ENCODE measurements at regions not wholly inside any gene's neighbourhood (a gene's known extent, or its start where the extent isn't known, plus 50 kb on each side); places are given as distances from the start of the nearest gene placed in this dataset.

DNA sequence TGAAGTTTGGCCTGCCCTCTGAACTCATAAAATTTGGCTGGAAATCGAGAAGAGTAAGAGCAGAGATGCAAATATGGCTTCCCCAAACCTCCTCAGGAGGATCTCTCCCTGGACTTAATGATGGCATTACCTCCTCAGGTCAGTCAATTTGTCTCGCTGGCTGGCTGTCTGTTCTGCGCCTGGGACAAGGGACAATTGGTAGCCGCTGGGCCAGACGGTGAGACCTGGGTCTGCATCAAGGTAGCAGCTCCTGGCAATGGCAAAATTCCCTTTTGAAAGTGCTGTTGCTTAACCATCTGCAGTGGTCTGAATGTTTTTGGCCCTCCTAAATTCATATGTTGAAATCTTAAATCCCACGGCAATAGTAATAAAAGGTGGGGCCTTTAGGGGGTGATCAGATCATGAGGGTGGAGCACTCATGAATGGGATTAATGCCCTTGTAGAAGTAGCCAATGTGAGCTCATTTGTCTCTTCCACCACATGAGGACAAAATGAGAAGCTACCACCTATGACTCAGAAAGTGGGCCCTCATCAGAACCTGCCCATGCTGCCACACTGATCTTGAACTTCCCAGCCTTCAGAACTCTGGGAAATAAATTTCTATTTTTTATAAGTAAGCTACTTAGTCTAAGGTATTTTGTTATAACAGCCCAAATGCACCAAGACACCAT is 439.3 kb upstream of the KLF4 start:
- DNase-seq (ENCODE audit: insufficient read length, low spot score) = no peak
- no peak for FAIRE-seq

DNA sequence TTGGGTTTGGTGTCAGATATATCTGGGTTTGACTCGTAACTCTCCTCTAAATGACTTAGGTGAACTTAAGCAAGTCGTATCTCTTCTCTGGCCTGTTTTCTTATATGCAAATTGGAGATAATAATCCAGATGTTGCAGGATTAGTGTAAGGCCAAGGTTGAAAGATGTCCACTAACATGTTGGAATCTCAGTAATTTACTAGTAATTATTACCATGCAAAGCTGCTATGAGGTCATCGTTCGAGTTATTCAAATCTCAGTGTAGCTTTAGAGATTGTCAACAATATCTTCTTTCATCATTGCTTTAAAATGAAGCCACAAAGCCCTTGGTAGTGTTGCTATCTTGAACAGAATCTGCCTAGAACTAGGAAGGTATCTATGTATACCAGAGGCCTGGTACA is 437.7 kb upstream of the KLF4 start:
- FAIRE-seq (no peak), DNase-seq (ENCODE audit: insufficient read length, low spot score) (no peak)

DNA sequence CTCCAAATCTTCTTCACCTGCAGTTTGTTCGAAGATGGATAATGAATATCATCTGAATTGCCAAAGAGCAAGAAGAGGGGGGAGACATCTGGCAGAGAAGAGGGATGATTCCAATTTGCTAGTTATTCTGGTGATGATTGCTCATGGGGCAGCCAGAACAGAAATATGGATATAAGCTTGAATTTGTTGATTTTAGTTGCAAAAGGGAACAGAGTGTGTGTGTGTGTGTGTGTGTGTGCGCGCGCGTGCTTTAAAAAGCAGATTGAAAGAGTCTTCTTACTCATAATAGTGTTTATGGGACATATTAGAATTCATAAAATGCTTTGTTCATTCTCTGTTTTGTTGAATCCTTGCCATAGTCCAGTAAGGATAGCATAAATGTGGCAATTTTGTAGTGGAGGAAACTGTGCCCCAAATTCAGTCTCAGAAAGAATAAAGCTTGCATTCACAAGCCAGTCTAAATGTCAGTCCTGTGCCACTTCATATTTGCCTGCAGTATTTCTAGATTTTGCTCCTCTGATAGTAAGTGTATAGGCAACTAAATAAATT is 436.3 kb upstream of the KLF4 start:
- no peak for DNase-seq (ENCODE audit: insufficient read length, low spot score)
- no peak for FAIRE-seq

DNA sequence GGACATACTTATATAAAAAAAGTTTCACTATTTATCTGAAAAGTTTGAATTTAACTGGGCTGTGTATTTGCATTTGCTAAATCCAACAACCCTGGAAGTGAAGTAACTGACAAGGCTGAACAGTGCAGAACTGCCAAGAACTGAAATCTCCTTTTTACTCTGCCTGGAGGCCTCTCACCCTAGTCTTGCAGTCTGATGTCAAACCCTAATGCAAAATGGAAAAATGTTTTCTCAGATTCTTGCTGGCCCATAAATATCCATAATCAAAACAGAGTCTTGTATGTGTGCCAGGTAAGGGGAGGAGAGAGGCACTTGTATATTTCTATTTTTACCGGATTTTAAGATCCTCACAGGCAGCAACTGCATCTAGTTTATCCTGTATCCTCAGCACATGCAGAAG is 432.7 kb upstream of the KLF4 start:
- no peak for FAIRE-seq
- DNase-seq (ENCODE audit: insufficient read length, low spot score) = no peak

DNA sequence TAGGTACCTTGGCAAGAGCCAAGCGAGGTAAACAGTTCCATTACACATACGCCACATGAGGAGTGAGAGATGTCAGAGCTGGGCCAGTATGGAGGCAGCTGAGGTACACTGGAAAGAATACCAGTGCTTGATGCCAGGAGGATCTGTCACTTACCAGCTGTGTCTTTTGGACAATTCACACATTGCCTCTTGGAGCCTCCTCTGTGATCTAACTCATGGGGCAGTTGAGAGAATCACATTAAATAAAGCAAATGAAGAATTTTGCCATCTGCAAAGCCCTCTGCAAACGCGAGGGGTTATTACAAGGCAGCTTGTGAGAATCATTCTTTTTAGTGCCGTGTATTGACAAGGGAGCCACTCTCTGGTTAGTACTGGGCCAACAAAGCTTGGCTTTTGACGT is 429.7 kb upstream of the KLF4 start:
- DNase-seq (ENCODE audit: insufficient read length, low spot score) = no peak
- no peak for FAIRE-seq

DNA sequence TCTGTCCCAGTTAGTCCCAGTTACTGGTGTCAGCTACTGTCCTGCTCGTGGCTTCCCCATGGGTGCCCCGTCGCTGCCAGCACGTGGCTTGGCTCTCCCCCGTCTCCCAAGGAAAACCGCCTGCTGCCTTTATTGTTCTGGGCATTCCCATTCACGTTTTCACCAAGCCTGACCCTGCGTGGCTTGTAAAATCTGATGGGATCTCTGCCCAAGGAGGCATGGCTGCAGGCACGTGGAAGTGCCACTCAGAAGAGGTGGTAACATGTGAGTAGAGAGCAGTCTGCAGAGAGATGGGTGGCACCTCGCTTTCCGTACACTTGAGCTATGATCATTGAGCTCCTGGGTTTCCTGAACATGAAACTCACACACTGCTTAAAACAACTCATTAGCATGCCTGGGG is 429.2 kb upstream of the KLF4 start:
- no peak for FAIRE-seq
- no peak for DNase-seq (ENCODE audit: insufficient read length, low spot score)

DNA sequence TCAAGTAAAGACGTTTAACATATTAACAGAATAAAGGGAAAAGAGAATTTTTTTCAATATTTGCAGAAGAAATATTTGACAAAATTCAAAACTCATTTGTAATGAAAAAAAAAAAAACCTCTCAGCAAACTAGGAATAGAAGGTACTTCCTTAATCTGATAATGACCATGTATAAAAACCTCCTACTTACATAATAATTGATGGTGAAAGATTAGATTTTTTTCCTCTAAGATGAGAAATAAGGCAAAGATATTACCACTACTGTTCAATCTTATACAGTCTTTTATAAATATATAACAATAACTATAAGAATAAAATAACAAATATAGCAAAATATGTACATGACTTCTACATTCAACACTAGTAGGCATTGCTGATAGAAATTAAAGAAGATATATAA is 424.6 kb upstream of the KLF4 start:
- FAIRE-seq = no peak
- DNase-seq (ENCODE audit: insufficient read length, low spot score) = no peak

DNA sequence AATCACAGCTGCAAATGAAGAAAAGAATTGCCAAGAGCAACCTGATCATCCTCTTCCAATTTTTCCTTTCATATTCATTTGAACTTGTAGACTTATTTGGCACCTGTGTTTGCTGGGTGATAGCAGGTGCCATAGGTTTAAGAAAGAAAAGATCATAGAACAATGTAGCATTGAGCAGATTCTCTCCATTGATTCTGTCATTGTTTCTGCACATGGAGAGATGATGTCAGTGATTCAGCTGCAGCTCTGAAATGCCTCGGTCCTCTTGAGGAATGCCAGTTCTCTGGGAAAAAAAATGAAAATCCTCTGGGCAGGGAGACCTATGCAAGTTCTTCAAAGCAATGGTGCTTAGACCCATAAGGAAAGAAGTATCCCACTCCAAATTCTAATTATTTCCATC is 418.1 kb upstream of the KLF4 start:
- DNase-seq (ENCODE audit: insufficient read length, low spot score) (no peak), FAIRE-seq (no peak)

DNA sequence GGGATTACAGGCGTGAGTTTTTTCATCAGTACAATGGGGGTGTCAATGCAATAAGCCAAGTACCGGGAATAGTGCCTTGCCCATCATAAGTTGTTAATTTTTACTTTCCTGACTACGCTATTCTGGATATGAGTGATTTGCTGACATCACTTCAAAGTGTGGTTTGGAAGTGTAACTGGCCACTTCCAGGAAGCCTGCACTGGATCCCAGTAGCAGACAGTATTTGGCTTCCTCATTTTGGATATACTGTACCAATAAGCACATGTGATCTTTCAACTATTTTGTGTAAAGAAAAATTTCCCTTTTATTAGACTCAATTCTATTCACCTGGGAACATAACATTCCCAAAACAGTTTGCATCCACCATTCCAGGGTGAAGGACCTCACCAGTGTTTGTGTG is 417.7 kb upstream of the KLF4 start:
- FAIRE-seq (no peak), DNase-seq (ENCODE audit: insufficient read length, low spot score) (no peak)

DNA sequence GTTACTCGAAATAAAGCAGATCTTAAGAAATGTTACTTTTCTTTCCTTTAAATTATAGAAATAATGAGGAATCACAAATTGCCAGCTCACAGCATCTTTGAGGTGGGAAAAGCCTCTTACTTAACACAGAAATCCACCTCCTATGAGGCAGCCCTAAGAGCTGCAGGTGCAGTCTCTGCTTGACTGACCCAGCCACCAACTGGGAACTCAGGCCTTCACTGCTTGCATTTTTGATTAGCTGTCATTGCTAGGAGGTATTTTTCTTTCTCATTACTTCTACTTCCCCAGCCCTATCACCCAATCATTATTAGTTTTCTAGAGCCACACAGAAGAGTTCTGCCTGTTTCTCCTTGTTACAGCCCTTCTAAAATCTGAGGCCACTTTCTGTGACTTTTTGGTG is 416.5 kb upstream of the KLF4 start:
- DNase-seq (ENCODE audit: insufficient read length, low spot score) = no peak
- no peak for FAIRE-seq

DNA sequence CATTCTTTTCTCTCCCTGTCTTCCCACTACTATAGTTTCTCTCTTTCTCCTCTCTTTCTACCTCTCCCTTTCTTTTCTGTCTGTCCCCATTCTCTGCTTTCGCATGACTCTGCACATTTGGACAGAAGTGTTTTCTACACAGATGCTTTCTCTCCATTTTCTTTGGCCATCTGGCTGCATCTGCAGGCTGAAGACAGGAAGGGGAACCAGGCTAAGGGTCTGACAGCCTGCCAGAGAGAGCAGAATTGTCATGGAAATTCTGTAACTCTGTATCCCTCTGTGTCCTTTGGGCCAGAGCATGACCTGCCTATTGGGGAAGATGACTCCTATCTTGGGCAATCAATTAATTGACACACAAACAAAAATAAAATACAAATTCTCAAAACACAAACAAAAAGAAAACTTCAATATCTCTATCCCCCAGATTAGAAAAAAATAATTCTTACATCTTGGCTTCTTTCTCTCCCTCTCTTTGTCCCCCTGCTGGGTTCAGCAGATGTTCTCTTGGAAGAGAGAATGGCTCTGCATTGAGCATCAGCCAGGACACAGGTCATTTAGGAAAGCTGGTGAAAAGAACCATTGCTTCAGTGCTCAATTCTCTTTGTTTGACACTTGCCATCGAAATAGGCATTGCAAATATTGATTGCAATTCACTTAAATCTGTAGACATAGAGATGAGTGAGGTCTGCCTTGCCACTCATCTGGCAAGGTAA is 415.9 kb upstream of the KLF4 start:
- DNase-seq (ENCODE audit: insufficient read length, low spot score) (no peak), FAIRE-seq (no peak)

DNA sequence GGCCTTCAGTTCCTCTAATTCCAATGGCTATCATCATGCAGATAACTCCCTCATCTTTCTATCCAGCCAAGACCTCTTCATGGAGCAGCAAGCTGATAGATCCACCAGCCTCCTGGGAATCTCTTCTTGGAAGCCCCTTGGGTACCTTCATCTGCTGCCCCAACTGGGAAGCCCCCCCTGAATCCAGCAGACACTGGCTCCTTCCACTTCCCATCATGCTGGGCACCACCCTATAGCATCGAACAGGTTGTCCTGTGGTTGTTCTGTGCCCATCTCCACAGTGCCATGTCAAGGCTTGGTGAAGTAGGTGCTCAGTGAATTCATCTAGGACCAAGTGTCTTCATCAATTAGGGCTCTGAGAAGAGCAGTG is 410.4 kb upstream of the KLF4 start:
- FAIRE-seq = no peak
- DNase-seq (ENCODE audit: insufficient read length, low spot score) = no peak

DNA sequence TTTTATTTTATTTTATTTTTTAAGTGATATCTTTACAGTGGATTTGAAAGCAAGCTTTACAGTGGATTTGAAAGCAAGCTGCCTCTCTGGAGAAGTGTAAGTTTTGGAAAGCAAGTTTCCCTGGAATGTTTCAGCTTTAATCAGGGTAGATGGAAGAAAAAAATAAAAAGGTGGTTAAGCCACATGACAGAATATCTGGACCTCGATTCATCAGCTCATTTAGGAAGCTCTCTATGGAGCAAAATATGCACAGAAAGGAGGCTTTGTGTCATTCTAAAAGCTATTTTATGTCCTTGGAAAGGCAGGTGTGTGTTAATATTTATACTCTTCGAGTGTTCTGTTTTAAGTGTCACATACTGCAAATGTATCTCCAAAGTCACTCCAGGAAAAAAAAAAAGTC is 409.2 kb upstream of the KLF4 start:
- FAIRE-seq (no peak), DNase-seq (ENCODE audit: insufficient read length, low spot score) (no peak)

DNA sequence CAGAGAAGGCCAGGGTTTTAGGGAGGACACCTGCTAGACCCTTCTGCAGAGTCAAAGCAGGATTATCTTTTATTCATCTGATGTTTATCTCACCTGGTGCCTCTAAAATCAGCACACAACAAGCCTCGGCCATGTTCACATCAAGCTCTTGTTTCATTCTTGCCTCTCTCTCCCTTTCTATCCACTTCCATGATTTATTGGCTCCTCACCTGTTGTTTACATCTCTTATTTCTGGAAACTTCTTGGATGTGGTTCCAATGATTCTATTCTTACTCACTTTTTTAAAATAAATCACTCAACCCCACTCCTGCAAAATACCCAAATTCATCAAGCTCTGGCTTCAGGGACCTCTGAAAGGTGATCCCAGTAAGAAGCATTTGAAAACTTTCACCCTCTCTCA is 407.0 kb upstream of the KLF4 start:
- DNase-seq (ENCODE audit: insufficient read length, low spot score) (no peak), FAIRE-seq (no peak)

DNA sequence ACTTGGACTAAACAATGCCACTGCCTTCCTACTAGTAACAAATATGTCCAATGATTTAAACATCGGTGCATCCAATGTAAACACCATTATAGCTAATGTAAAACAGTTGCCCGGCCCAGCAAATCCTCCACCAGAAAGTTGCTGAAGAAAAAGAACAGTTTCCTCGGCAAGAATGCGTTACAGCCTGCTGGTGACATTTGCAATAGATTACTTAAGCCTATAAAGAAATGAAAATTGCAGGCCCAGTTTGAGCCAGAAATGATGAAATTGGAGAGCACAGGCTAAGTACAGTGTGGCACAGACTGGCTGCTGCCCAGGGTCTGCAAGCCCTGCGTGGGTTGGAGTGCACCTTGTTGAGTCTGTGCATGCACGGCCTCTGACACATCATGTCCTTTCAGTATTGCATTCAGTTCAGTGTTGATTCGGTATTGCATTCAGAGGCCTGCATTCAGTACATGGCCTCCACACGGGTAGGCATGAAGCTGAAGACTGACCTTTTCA is 406.0 kb upstream of the KLF4 start:
- FAIRE-seq = no peak
- no peak for DNase-seq (ENCODE audit: insufficient read length, low spot score)

DNA sequence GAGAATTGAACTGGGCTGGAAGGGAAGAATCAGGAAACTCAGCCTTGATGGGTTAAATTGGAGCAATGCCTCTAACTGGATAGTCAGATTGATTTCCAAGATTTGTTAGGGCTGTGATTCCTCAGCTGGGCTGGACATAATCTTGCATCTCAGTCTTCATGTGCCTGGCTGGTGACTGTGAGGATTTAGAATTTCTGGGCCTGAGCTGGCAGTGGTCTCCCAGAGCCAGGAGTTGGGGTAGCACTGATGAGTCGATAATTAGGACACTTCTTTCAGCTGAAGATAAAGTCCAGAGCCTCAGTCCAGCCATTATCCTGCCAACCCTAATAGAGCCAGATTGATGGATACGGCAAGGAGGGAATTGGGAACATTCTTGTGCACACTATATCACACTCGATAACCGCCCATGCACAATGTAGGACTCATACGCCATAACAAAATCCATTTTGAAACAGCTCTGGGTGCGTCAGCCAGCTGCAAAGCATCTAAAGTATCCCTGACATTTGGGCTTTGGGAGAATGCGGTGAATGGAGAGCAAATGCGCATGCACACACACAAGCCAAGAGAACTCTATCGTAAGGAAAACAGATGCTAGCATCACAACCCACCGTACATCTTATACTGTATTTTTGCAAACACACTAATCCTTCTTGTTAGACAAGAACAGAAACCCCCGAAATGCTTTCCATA is 405.1 kb upstream of the KLF4 start:
- DNase-seq (ENCODE audit: insufficient read length, low spot score) (no peak), FAIRE-seq (no peak)

DNA sequence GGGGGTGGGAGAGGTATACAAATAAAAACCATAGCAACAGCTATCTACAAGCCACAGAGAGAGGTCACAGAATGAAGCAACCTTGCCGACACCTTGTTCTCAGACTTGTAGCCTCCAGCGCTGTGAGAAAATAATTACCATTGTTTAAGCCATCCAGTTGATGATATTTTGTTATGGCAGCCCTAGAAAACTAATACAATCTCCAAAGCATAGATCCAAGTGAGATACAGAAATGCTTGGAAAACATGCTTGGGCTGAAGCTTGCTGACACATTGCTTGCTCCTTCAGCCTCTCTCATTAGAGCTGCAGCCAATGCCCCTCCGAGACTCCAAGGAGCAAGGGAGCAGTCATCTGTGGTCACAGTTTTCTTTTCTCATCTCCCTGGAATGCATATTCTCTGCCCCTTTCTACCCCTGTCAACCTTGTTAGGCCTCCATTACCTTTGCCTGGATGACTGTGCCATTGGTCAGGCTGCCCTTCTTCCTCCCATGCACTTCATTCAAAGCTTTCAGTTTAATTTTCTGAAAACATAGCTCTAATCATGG is 401.4 kb upstream of the KLF4 start:
- FAIRE-seq = no peak

DNA sequence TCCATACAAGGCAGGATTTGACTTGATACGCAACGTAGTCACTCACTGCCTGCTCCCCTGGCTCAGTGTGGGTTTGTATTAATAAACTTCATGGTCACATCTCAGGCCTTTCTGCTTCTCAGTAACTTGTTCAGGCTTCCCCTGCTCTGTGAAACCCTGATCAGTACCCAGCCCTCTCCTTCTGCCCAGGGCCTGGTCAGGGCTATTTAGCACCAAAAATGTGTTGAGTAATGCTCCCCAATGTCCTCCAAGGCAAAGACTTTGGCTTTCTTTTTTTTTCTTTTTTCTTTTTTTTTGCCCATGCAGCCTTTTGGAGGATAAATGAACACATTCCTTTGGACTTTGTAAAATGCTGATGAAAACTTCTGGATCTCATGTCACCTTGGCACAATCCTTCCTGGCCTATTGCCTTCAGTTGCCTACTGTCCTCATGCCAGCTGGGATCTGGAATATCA is 399.2 kb upstream of the KLF4 start:
- FAIRE-seq (no peak), DNase-seq (ENCODE audit: insufficient read length, low spot score) (no peak)

More for the DNA sequence above, 401.4 kb upstream of the KLF4 start:
- no peak for DNase-seq (ENCODE audit: insufficient read length, low spot score)

DNA sequence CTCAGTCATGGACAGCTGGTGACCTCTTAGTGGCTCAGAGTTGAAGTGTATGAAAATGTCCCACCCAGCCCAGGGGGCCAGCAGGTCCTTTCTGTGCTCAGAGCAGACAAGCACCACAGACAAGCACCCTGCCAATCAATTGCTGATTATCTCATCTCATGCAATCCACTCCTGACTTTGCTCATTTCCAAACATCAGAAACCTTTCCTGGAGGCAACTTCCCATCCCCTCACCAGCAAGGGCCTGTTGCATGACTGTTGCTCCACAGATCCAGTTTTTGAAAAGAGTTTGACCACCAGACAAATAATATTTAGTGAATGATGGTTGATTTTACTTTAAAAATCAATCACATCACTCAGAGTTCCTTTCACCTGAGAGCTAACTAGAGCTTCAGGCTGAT is 397.3 kb upstream of the KLF4 start:
- no peak for DNase-seq (ENCODE audit: insufficient read length, low spot score)
- FAIRE-seq = no peak

DNA sequence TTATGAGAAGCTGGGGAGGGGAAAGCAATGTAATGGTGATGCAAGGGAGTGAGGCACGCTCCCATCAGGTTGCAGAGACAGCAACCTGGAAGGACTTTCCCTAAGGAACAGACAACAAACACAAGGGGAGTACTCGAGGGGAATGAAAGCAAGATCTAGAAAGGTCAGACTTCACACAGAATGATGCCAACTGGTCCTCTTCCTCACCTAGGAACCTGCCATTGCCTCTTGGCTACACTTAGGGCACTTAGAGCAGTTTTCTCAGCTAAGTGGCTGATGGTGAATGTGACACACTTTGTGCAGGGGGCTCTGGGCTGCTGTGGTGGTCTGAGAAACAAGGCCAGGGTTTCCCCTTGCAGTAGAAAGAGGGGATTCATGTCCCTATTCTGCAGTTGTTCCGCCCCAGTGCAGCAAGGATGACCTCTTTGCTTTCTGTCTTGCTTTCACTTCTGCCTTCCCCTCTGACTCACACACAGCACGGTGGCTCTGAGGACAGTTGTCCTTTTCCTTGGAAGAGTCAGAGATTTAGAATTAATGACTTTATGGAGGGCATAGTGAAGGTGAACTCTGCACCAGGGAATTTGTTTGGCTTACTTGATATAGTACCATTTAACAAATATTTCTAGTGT is 394.0 kb upstream of the KLF4 start:
- no peak for DNase-seq (ENCODE audit: insufficient read length, low spot score)
- no peak for FAIRE-seq

Measured in HTR-8/SVneo (cell line).